HL-60 (cell line): ENCODE measurements at regions not wholly inside any gene's neighbourhood (a gene's known extent, or its start where the extent isn't known, plus 50 kb on each side); places are given as distances from the start of the nearest gene placed in this dataset.

Experiments
- DNase-seq, 2 experiments: peaks; one replicate each; pipeline ENCODE4 v3.0.0-alpha.2; 2010 to 2020; ENCODE audit warnings: low read depth in 1 of 2, low spot score in 1 of 2
- H3K27ac ChIP-seq: fragments of 250-450 bp; sonication (Bioruptor Pico); replicated peaks from 2 replicates; pipeline ENCODE4 v1.5.1; 2020; ENCODE audit warnings: mild to moderate bottlenecking, moderate library complexity
- H3K27me3 ChIP-seq: fragments of 250-450 bp; sonication (Bioruptor Pico); 2 replicates; pipeline ENCODE4 v1.5.1; 2021; ENCODE audit warnings: mild to moderate bottlenecking, moderate library complexity; ENCODE audit not compliant: insufficient read depth, poor library complexity, severe bottlenecking
- H3K4me3 ChIP-seq: replicated peaks from 2 replicates; pipeline ENCODE4 v1.5.1; 2011; ENCODE audit warnings: mild to moderate bottlenecking, control low read depth, low read length; ENCODE audit not compliant: insufficient read depth
- GABPA ChIP-seq: IDR thresholded peaks from 2 replicates; pipeline ENCODE4 v1.6.1; 2012; ENCODE audit warnings: low read depth
- POLR2AphosphoS5 ChIP-seq: IDR thresholded peaks from 2 replicates; pipeline ENCODE4 v1.6.1; 2012; ENCODE audit warnings: low read depth
- SPI1 ChIP-seq: IDR thresholded peaks from 2 replicates; pipeline ENCODE4 v1.6.1; 2012; ENCODE audit warnings: low read depth, mild to moderate bottlenecking, borderline replicate concordance
- TF ChIP-seq, protein P1 (sequence below): IDR thresholded peaks from 2 replicates; pipeline ENCODE4 v1.6.1; 2012; ENCODE audit warnings: low read depth; ENCODE audit not compliant: insufficient replicate concordance
- TF ChIP-seq, protein P2 (sequence below): IDR thresholded peaks from one replicate; pipeline ENCODE4 v1.5.1; 2011; ENCODE audit warnings: low read length, control low read depth, inconsistent platforms; ENCODE audit not compliant: insufficient read depth

GRCh38 chr1:82317671-82318070 lies 516.9 kb downstream of the ADGRL2 start:
- DNase-seq = no peak
- no peak for TF ChIP-seq SPI1
- no peak for TF ChIP-seq GABPA
- no peak for TF ChIP-seq POLR2AphosphoS5
- TF ChIP-seq, protein P1, sequence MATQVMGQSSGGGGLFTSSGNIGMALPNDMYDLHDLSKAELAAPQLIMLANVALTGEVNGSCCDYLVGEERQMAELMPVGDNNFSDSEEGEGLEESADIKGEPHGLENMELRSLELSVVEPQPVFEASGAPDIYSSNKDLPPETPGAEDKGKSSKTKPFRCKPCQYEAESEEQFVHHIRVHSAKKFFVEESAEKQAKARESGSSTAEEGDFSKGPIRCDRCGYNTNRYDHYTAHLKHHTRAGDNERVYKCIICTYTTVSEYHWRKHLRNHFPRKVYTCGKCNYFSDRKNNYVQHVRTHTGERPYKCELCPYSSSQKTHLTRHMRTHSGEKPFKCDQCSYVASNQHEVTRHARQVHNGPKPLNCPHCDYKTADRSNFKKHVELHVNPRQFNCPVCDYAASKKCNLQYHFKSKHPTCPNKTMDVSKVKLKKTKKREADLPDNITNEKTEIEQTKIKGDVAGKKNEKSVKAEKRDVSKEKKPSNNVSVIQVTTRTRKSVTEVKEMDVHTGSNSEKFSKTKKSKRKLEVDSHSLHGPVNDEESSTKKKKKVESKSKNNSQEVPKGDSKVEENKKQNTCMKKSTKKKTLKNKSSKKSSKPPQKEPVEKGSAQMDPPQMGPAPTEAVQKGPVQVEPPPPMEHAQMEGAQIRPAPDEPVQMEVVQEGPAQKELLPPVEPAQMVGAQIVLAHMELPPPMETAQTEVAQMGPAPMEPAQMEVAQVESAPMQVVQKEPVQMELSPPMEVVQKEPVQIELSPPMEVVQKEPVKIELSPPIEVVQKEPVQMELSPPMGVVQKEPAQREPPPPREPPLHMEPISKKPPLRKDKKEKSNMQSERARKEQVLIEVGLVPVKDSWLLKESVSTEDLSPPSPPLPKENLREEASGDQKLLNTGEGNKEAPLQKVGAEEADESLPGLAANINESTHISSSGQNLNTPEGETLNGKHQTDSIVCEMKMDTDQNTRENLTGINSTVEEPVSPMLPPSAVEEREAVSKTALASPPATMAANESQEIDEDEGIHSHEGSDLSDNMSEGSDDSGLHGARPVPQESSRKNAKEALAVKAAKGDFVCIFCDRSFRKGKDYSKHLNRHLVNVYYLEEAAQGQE = no peak
- TF ChIP-seq, protein P2, sequence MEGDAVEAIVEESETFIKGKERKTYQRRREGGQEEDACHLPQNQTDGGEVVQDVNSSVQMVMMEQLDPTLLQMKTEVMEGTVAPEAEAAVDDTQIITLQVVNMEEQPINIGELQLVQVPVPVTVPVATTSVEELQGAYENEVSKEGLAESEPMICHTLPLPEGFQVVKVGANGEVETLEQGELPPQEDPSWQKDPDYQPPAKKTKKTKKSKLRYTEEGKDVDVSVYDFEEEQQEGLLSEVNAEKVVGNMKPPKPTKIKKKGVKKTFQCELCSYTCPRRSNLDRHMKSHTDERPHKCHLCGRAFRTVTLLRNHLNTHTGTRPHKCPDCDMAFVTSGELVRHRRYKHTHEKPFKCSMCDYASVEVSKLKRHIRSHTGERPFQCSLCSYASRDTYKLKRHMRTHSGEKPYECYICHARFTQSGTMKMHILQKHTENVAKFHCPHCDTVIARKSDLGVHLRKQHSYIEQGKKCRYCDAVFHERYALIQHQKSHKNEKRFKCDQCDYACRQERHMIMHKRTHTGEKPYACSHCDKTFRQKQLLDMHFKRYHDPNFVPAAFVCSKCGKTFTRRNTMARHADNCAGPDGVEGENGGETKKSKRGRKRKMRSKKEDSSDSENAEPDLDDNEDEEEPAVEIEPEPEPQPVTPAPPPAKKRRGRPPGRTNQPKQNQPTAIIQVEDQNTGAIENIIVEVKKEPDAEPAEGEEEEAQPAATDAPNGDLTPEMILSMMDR = no peak
- H3K27me3 ChIP-seq = no peaks in the 10 kb centered on the region
- H3K4me3 ChIP-seq = no peak overlapping the region
- H3K27ac ChIP-seq = no peak overlapping the region

DNA sequence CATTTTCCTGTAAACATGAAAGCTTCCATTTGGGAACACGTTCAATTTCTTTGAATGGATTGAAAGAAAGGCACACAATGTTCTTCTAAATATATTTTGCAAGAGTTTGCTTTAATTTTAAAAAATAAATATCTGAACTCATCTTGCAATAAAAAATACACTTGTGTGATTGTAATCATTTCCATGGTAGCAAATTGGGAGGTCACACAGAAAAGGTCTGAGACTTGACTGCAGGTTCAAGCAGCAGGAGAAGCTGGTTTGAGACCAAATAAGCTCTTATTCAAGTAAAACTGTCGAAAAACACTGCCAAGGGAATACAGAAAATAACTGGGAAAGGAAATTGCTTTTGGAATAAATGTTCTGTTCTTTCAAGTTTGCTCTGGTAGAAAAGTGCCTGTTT lies 498.9 kb downstream of the ADGRL2 start:
- H3K27me3 ChIP-seq = no peaks in the 10 kb centered on the region
- TF ChIP-seq GABPA (no peak), POLR2AphosphoS5 (no peak), SPI1 (no peak)
- TF ChIP-seq, protein P1 = no peak
- TF ChIP-seq, protein P2 = no peak
- no peak overlapping the region for H3K4me3 ChIP-seq
- DNase-seq = no peak
- no peak overlapping the region for H3K27ac ChIP-seq

GRCh38 chr1:82299056-82299455 lies 498.3 kb downstream of the ADGRL2 start:
- Histone ChIP-seq H3K27ac (no peak overlapping the region), H3K4me3 (no peak overlapping the region), H3K27me3 (no peaks in the 10 kb centered on the region)
- no peak for DNase-seq
- TF ChIP-seq, protein P2 = no peak
- TF ChIP-seq POLR2AphosphoS5 (no peak), SPI1 (no peak)
- TF ChIP-seq, protein P1 = no peak
